ENCODE measurements at regions not wholly inside any gene's neighbourhood (a gene's known extent, or its start where the extent isn't known, plus 50 kb on each side); places are given as distances from the start of the nearest gene placed in this dataset.
"Not testable (repeated sequence)": the region's sequence is repeated elsewhere in the genome, so short reads cannot be mapped to it uniquely, and the experiment has no call there.

GRCh38 chrX:850471-850916 lies 219.9 kb downstream of the SHOX start:
- 4% methylated on average over 11 of the region's 11 CpGs for WGBS
- Histone ChIP-seq H3K27ac (ENCODE audit: low read depth in 1 of 2, low read length in 1 of 2) (no peak overlapping the region), H3K4me3 (ENCODE audit: low read length in 2 of 2) (no peak overlapping the region), H3K9me3 (ENCODE audit: control insufficient read depth in 2 of 2, insufficient read depth in 1 of 2, low read length in 1 of 2) (no peaks in the 10 kb centered on the region), H3K36me3 (ENCODE audit: control insufficient read depth in 2 of 2, insufficient read depth in 2 of 2, low read length in 1 of 2) (no peaks in the 10 kb centered on the region), H3K4me1 (ENCODE audit: control insufficient read depth in 2 of 2, insufficient read depth in 2 of 2, low read length in 2 of 2) (no peaks in the 10 kb centered on the region), H3K27me3 (ENCODE audit: control insufficient read depth in 2 of 2, insufficient read depth in 1 of 2, low read length in 1 of 2) (no peaks in the 10 kb centered on the region)
- DNase-seq (ENCODE audit: low read depth in 6 of 9, low spot score in 9 of 9): no peak

DNA sequence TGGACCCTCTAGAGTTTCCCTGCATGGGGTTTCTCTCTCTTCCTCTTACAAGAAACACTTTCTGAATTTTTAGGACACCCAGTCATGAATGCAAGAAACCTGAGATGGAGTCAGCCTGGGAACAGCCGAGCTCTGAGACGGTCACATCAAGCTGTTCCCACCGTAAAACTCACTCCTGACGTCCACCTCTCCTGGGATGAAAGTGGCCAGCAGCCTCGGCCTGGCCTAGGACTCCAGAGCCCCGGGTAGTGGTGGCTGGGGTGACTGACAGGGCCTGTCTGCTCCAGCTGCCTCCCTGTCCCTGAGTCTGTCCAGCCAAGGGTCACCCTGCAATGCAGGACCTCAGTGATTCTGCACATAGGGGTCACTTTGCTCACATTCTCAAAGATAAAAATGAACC lies 217.8 kb downstream of the SHOX start:
- H3K4me1 ChIP-seq (ENCODE audit: control insufficient read depth in 2 of 2, insufficient read depth in 2 of 2, low read length in 2 of 2): no peaks in the 10 kb centered on the region
- H3K27me3 ChIP-seq (ENCODE audit: control insufficient read depth in 2 of 2, insufficient read depth in 1 of 2, low read length in 1 of 2): no peaks in the 10 kb centered on the region
- DNase-seq (ENCODE audit: low read depth in 6 of 9, low spot score in 9 of 9): no peak
- H3K4me3 ChIP-seq (ENCODE audit: low read length in 2 of 2): no peak overlapping the region
- no peaks in the 10 kb centered on the region for H3K36me3 ChIP-seq (ENCODE audit: control insufficient read depth in 2 of 2, insufficient read depth in 2 of 2, low read length in 1 of 2)
- 87% methylated on average over 6 of the region's 6 CpGs for WGBS
- no peaks in the 10 kb centered on the region for H3K9me3 ChIP-seq (ENCODE audit: control insufficient read depth in 2 of 2, insufficient read depth in 1 of 2, low read length in 1 of 2)
- no peak overlapping the region for H3K27ac ChIP-seq (ENCODE audit: low read depth in 1 of 2, low read length in 1 of 2)

DNA sequence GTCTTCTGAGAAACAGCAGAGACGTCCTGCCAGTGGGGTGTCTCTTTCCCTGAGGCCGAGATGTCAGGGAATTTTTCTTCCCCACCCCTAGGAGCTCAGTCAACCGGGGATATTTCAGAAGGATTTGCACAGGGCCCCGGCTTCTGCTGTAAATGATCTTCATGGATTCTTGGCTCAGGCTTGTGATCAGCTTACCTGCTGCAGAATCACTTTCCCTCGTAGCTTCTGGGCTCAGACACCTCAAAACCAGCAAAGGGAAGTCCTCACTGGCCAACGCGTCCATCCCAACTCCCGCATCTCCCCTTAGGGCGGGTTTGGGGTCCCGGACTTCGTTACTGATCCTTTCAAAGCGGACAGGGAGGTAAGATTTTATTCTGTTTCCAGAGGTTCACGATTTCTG lies 212.7 kb downstream of the SHOX start:
- H3K9me3 ChIP-seq (ENCODE audit: control insufficient read depth in 2 of 2, insufficient read depth in 1 of 2, low read length in 1 of 2): no peaks in the 10 kb centered on the region
- DNase-seq (ENCODE audit: low read depth in 6 of 9, low spot score in 9 of 9): no peak
- H3K27ac ChIP-seq (ENCODE audit: low read depth in 1 of 2, low read length in 1 of 2): no peak overlapping the region
- no peak overlapping the region for H3K4me3 ChIP-seq (ENCODE audit: low read length in 2 of 2)
- H3K4me1 ChIP-seq (ENCODE audit: control insufficient read depth in 2 of 2, insufficient read depth in 2 of 2, low read length in 2 of 2): no peaks in the 10 kb centered on the region
- no peaks in the 10 kb centered on the region for H3K27me3 ChIP-seq (ENCODE audit: control insufficient read depth in 2 of 2, insufficient read depth in 1 of 2, low read length in 1 of 2)
- WGBS: 81% methylated on average over 13 of the region's 13 CpGs
- no peaks in the 10 kb centered on the region for H3K36me3 ChIP-seq (ENCODE audit: control insufficient read depth in 2 of 2, insufficient read depth in 2 of 2, low read length in 1 of 2)

- DNase-seq (ENCODE audit: low read depth in 6 of 9, low spot score in 9 of 9): no peak
- Histone ChIP-seq H3K4me3 (ENCODE audit: low read length in 2 of 2) (no peak overlapping the region), H3K27me3 (ENCODE audit: control insufficient read depth in 2 of 2, insufficient read depth in 1 of 2, low read length in 1 of 2) (no peaks in the 10 kb centered on the region), H3K27ac (ENCODE audit: low read depth in 1 of 2, low read length in 1 of 2) (no peak overlapping the region), H3K9me3 (ENCODE audit: control insufficient read depth in 2 of 2, insufficient read depth in 1 of 2, low read length in 1 of 2) (peaks cover 3 to 6% of the 10 kb centered on the region in 2 donors), H3K36me3 (ENCODE audit: control insufficient read depth in 2 of 2, insufficient read depth in 2 of 2, low read length in 1 of 2) (no peaks in the 10 kb centered on the region), H3K4me1 (ENCODE audit: control insufficient read depth in 2 of 2, insufficient read depth in 2 of 2, low read length in 2 of 2) (no peaks in the 10 kb centered on the region)
- 88% methylated on average over 13 of the region's 13 CpGs for WGBS
Observed at GRCh38 chrX:840556-840955, 210.0 kb downstream of the SHOX start.

GRCh38 chrX:838666-839065 lies 208.1 kb downstream of the SHOX start:
- H3K36me3 ChIP-seq (ENCODE audit: control insufficient read depth in 2 of 2, insufficient read depth in 2 of 2, low read length in 1 of 2); H3K27ac ChIP-seq (ENCODE audit: low read depth in 1 of 2, low read length in 1 of 2): not testable (repeated sequence)
- WGBS: 67% methylated on average over 13 of the region's 13 CpGs

DNA sequence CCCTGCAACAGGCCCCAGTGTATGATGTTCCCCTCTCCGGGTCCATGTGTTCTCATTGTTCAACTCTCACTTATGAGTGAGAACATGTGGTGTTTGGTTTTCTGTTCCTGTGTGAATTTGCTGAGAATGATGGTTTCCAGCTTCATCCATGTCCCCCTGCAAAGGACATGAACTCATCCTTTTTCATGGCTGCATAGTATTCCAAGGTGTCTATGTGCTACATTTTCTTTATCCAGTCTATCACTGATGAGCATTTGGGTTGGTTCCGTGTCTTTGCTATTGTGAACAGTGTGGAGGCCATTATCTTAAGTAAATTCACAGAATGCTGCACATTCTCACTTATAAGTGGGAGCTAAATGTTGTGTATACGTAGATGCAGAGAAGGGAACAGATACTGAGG lies 205.3 kb downstream of the SHOX start:
- WGBS: 95% methylated on average over 3 of the region's 3 CpGs
- not testable (repeated sequence) for H3K4me1 ChIP-seq (ENCODE audit: control insufficient read depth in 2 of 2, insufficient read depth in 2 of 2, low read length in 2 of 2); H3K27me3 ChIP-seq (ENCODE audit: control insufficient read depth in 2 of 2, insufficient read depth in 1 of 2, low read length in 1 of 2); H3K27ac ChIP-seq (ENCODE audit: low read depth in 1 of 2, low read length in 1 of 2); DNase-seq (ENCODE audit: low read depth in 6 of 9, low spot score in 9 of 9); H3K4me3 ChIP-seq (ENCODE audit: low read length in 2 of 2); H3K9me3 ChIP-seq (ENCODE audit: control insufficient read depth in 2 of 2, insufficient read depth in 1 of 2, low read length in 1 of 2); H3K36me3 ChIP-seq (ENCODE audit: control insufficient read depth in 2 of 2, insufficient read depth in 2 of 2, low read length in 1 of 2)

More at GRCh38 chrX:838666-839065, 208.1 kb downstream of the SHOX start:
- H3K4me3 ChIP-seq (ENCODE audit: low read length in 2 of 2); H3K9me3 ChIP-seq (ENCODE audit: control insufficient read depth in 2 of 2, insufficient read depth in 1 of 2, low read length in 1 of 2); H3K27me3 ChIP-seq (ENCODE audit: control insufficient read depth in 2 of 2, insufficient read depth in 1 of 2, low read length in 1 of 2); DNase-seq (ENCODE audit: low read depth in 6 of 9, low spot score in 9 of 9); H3K4me1 ChIP-seq (ENCODE audit: control insufficient read depth in 2 of 2, insufficient read depth in 2 of 2, low read length in 2 of 2): not testable (repeated sequence)

GRCh38 chrX:830532-830931 lies 199.9 kb downstream of the SHOX start:
- H3K27me3 ChIP-seq (ENCODE audit: control insufficient read depth in 2 of 2, insufficient read depth in 1 of 2, low read length in 1 of 2): no peaks in the 10 kb centered on the region
- H3K4me3 ChIP-seq (ENCODE audit: low read length in 2 of 2): no peak overlapping the region
- H3K27ac ChIP-seq (ENCODE audit: low read depth in 1 of 2, low read length in 1 of 2): no peak overlapping the region
- H3K4me1 ChIP-seq (ENCODE audit: control insufficient read depth in 2 of 2, insufficient read depth in 2 of 2, low read length in 2 of 2): no peaks in the 10 kb centered on the region
- H3K36me3 ChIP-seq (ENCODE audit: control insufficient read depth in 2 of 2, insufficient read depth in 2 of 2, low read length in 1 of 2): no peaks in the 10 kb centered on the region
- DNase-seq (ENCODE audit: low read depth in 6 of 9, low spot score in 9 of 9): no peak
- 63% methylated on average over 6 of the region's 6 CpGs for WGBS
- peaks cover 0 to 7% of the 10 kb centered on the region in 2 donors for H3K9me3 ChIP-seq (ENCODE audit: control insufficient read depth in 2 of 2, insufficient read depth in 1 of 2, low read length in 1 of 2)

DNA sequence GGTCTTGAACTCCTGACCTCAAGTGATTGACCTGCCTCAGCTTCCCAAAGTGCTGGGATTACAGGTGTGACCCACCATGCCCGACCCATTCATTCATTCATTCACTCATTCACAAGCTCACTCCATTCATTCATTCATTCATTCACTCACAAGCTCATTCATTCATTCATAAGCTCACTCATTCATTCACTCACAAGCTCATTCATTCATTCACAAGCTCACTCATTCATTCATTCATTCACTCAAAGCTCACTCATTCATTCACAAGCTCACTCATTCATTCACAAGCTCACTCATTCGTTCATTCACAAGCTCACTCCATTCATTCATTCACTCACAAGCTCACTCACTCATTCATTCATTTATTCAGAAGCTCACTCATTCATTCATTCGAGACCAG lies 198.6 kb downstream of the SHOX start:
- H3K4me3 ChIP-seq (ENCODE audit: low read length in 2 of 2): no peak overlapping the region
- no peaks in the 10 kb centered on the region for H3K36me3 ChIP-seq (ENCODE audit: control insufficient read depth in 2 of 2, insufficient read depth in 2 of 2, low read length in 1 of 2)
- H3K4me1 ChIP-seq (ENCODE audit: control insufficient read depth in 2 of 2, insufficient read depth in 2 of 2, low read length in 2 of 2): no peaks in the 10 kb centered on the region
- DNase-seq (ENCODE audit: low read depth in 6 of 9, low spot score in 9 of 9): no peak
- H3K27me3 ChIP-seq (ENCODE audit: control insufficient read depth in 2 of 2, insufficient read depth in 1 of 2, low read length in 1 of 2): no peaks in the 10 kb centered on the region
- H3K27ac ChIP-seq (ENCODE audit: low read depth in 1 of 2, low read length in 1 of 2): no peak overlapping the region
- WGBS: 97% methylated on average over 3 of the region's 3 CpGs
- H3K9me3 ChIP-seq (ENCODE audit: control insufficient read depth in 2 of 2, insufficient read depth in 1 of 2, low read length in 1 of 2): peaks cover 0 to 7% of the 10 kb centered on the region in 2 donors

DNA sequence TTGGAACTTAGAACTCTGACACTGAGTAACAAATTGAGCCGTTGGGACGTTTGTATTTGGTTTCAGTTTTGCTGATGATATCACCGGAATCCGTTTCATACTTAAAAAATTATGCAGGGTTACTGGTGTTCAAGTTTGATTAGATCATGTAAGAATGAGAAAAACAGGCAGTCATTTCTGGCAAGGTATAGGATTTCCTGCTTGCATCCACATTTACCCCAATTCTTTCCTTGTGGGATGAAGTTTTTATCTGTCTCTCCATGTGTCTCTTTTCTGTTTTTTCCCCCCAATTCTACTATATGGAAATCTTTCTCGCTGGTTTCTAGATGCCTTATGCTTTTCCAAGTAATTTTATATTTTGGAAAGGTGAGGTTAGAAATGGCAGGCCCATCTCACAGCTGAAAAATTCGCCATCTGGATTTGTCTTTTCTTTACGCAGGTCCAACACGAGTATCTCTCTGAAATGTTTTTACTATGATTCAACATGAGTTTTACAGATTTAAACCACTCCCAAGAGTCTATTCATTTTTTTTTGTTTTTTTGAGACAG lies 197.9 kb downstream of the SHOX start:
- Histone ChIP-seq H3K9me3 (ENCODE audit: control insufficient read depth in 2 of 2, insufficient read depth in 1 of 2, low read length in 1 of 2) (peaks cover 0 to 7% of the 10 kb centered on the region in 2 donors), H3K27me3 (ENCODE audit: control insufficient read depth in 2 of 2, insufficient read depth in 1 of 2, low read length in 1 of 2) (no peaks in the 10 kb centered on the region), H3K36me3 (ENCODE audit: control insufficient read depth in 2 of 2, insufficient read depth in 2 of 2, low read length in 1 of 2) (no peaks in the 10 kb centered on the region), H3K4me1 (ENCODE audit: control insufficient read depth in 2 of 2, insufficient read depth in 2 of 2, low read length in 2 of 2) (no peaks in the 10 kb centered on the region), H3K27ac (ENCODE audit: low read depth in 1 of 2, low read length in 1 of 2) (no peak overlapping the region), H3K4me3 (ENCODE audit: low read length in 2 of 2) (no peak overlapping the region)
- DNase-seq (ENCODE audit: low read depth in 6 of 9, low spot score in 9 of 9): no peak
- WGBS: 77% methylated on average over 8 of the region's 8 CpGs

- Histone ChIP-seq H3K4me1 (ENCODE audit: control insufficient read depth in 2 of 2, insufficient read depth in 2 of 2, low read length in 2 of 2) (no peaks in the 10 kb centered on the region), H3K36me3 (ENCODE audit: control insufficient read depth in 2 of 2, insufficient read depth in 2 of 2, low read length in 1 of 2) (no peaks in the 10 kb centered on the region), H3K27ac (ENCODE audit: low read depth in 1 of 2, low read length in 1 of 2) (no peak overlapping the region), H3K4me3 (ENCODE audit: low read length in 2 of 2) (no peak overlapping the region), H3K9me3 (ENCODE audit: control insufficient read depth in 2 of 2, insufficient read depth in 1 of 2, low read length in 1 of 2) (peaks cover 0 to 7% of the 10 kb centered on the region in 2 donors), H3K27me3 (ENCODE audit: control insufficient read depth in 2 of 2, insufficient read depth in 1 of 2, low read length in 1 of 2) (no peaks in the 10 kb centered on the region)
- 80% methylated on average over 9 of the region's 9 CpGs for WGBS
- no peak for DNase-seq (ENCODE audit: low read depth in 6 of 9, low spot score in 9 of 9)
Observed at GRCh38 chrX:826448-826847, 195.9 kb downstream of the SHOX start.

Measured in thymus (tissue), 11 donors.